ENCODE measurements at regions not wholly inside any gene's neighbourhood (a gene's known extent, or its start where the extent isn't known, plus 50 kb on each side); places are given as distances from the start of the nearest gene placed in this dataset.
"Not testable (repeated sequence)": the region's sequence is repeated elsewhere in the genome, so short reads cannot be mapped to it uniquely, and the experiment has no call there.

GRCh38 chr12:23193552-23193951 is 568.6 kb downstream of the ETNK1 start:
- ATAC-seq, result peak in 1 of 2 donors; percentile 17

GRCh38 chr12:23197266-23197665 is 572.3 kb downstream of the ETNK1 start:
- no peak for ATAC-seq

GRCh38 chr12:23202728-23203127 is 577.8 kb downstream of the ETNK1 start:
- no peak for ATAC-seq

GRCh38 chr12:23204933-23205778 is 580.2 kb downstream of the ETNK1 start:
- ATAC-seq, result peak; percentile 63 to 70

- ATAC-seq, result no peak
These were observed 584.8 kb downstream of the ETNK1 start for GRCh38 chr12:23209793-23210192.

- no peak for ATAC-seq
These were observed 585.6 kb downstream of the ETNK1 start for GRCh38 chr12:23210573-23210972.

GRCh38 chr12:23211384-23212320 is 586.7 kb downstream of the ETNK1 start:
- no peak for ATAC-seq

- ATAC-seq, result no peak
These were observed 592.2 kb downstream of the ETNK1 start for GRCh38 chr12:23217158-23217557.

- ATAC-seq, result no peak
These were observed 592.7 kb downstream of the ETNK1 start for GRCh38 chr12:23217667-23218066.

GRCh38 chr12:23221066-23221465 is 596.1 kb downstream of the ETNK1 start:
- ATAC-seq, result no peak

- no peak for ATAC-seq
These were observed 597.0 kb downstream of the ETNK1 start for GRCh38 chr12:23221926-23222325.

GRCh38 chr12:23222801-23223200 is 597.8 kb downstream of the ETNK1 start:
- ATAC-seq, result no peak

GRCh38 chr12:23228101-23228500 is 603.1 kb downstream of the ETNK1 start:
- ATAC-seq, result no peak

GRCh38 chr12:23230899-23231298 is 605.9 kb downstream of the ETNK1 start:
- no peak for ATAC-seq

GRCh38 chr12:23236066-23236780 is 611.3 kb downstream of the ETNK1 start:
- ATAC-seq, result no peak

GRCh38 chr12:23236811-23237210 is 611.8 kb downstream of the ETNK1 start:
- ATAC-seq, result no peak

GRCh38 chr12:23238190-23238589 is 613.2 kb downstream of the ETNK1 start:
- no peak for ATAC-seq

GRCh38 chr12:23238957-23239356 is 614.0 kb downstream of the ETNK1 start:
- no peak for ATAC-seq

- ATAC-seq, result no peak
These were observed 620.2 kb downstream of the ETNK1 start for GRCh38 chr12:23245186-23245585.

- ATAC-seq, result no peak
These were observed 628.2 kb downstream of the ETNK1 start for GRCh38 chr12:23253191-23253590.

- ATAC-seq, result not testable (repeated sequence)
These were observed 628.9 kb downstream of the ETNK1 start for GRCh38 chr12:23253910-23254309.

- ATAC-seq, result no peak
These were observed 634.6 kb downstream of the ETNK1 start for GRCh38 chr12:23259558-23259957.

GRCh38 chr12:23262670-23263069 is 637.7 kb downstream of the ETNK1 start:
- ATAC-seq, result no peak

Data from activated CD4-positive, CD25-positive, alpha-beta regulatory T cell treated with anti-CD3 and anti-CD28 coated beads, Interleukin-2, amount 50 U/mL, for 24 hours (primary cell).